SU-DHL-6 (cell line): ENCODE measurements at regions not wholly inside any gene's neighbourhood (a gene's known extent, or its start where the extent isn't known, plus 50 kb on each side); places are given as distances from the start of the nearest gene placed in this dataset.

ENCODE experiments used
- H2AFZ ChIP-seq: fragments of 200-600 bp; sonication (generic); 2 replicates; pipeline ENCODE4 v1.6.1; 2014; ENCODE audit warnings: low read depth, mild to moderate bottlenecking, moderate library complexity, mixed read lengths, antibody characterized with exemption, low read length; ENCODE audit not compliant: severe bottlenecking
- H3F3A ChIP-seq: fragments of 200-600 bp; shearing (Covaris generic); 2 replicates; pipeline ENCODE4 v1.6.0; 2016; ENCODE audit warnings: antibody characterized with exemption, mild to moderate bottlenecking; ENCODE audit not compliant: insufficient read depth
- H3K27ac ChIP-seq: fragments of 200-600 bp; sonication (generic); 2 replicates; pipeline ENCODE4 v1.5.1; 2016; ENCODE audit warnings: low read depth, mild to moderate bottlenecking, low read length, moderate library complexity, mixed read lengths
- H3K27me3 ChIP-seq: fragments of 200-600 bp; sonication (generic), shearing (Covaris generic); 2 replicates; pipeline ENCODE4 v1.6.0; 2014; ENCODE audit warnings: mild to moderate bottlenecking, low read length
- H3K36me3 ChIP-seq: fragments of 200-600 bp; sonication (generic); 2 replicates; pipeline ENCODE4 v1.6.1; 2014; ENCODE audit warnings: mild to moderate bottlenecking, low read length, mixed read lengths
- H3K4me2 ChIP-seq: fragments of 300-600, 200-600 bp; shearing (Covaris generic), sonication (generic); 2 replicates; pipeline ENCODE4 v1.6.0; 2014; ENCODE audit warnings: low read length, low read depth, mild to moderate bottlenecking; ENCODE audit not compliant: poor library complexity, severe bottlenecking
- H3K4me3 ChIP-seq: fragments of 200-600 bp; sonication (generic); 2 replicates; pipeline ENCODE4 v1.5.1; 2014; ENCODE audit warnings: antibody characterized with exemption, low read length, mild to moderate bottlenecking, mixed read lengths; ENCODE audit not compliant: insufficient read depth, poor library complexity, severe bottlenecking
- H3K79me2 ChIP-seq: fragments of 200-600 bp; sonication (generic); 2 replicates; pipeline ENCODE4 v1.6.1; 2014; ENCODE audit warnings: mild to moderate bottlenecking, low read length, moderate library complexity; ENCODE audit not compliant: insufficient read depth
- H3K9ac ChIP-seq: fragments of 200-600 bp; sonication (generic); 2 replicates; pipeline ENCODE4 v1.7.0; 2014; ENCODE audit warnings: mild to moderate bottlenecking, low read length
- H3K9me2 ChIP-seq: fragments of 200-600 bp; sonication (generic); replicated peaks from 2 replicates; pipeline ENCODE4 v1.6.1; 2014; ENCODE audit warnings: low read length; ENCODE audit not compliant: insufficient read depth
- H3K9me3 ChIP-seq: fragments of 200-600 bp; sonication (generic); 2 replicates; pipeline ENCODE4 v1.6.1; 2014; ENCODE audit warnings: low read length, mixed read lengths; ENCODE audit not compliant: insufficient read depth
- H4K20me1 ChIP-seq: fragments of 200-600 bp; sonication (generic); 2 replicates; pipeline ENCODE4 v1.6.1; 2014; ENCODE audit warnings: low read depth, mild to moderate bottlenecking, antibody characterized with exemption, low read length, moderate library complexity, mixed read lengths
- EZH2phosphoT487 ChIP-seq: fragments of 200-600 bp; sonication (generic), shearing (Covaris generic); conservative IDR thresholded peaks from 2 replicates; pipeline ENCODE4 v1.6.1; 2018; ENCODE audit warnings: mild to moderate bottlenecking, antibody characterized with exemption, low read length, moderate library complexity, mixed read lengths
- TF ChIP-seq, protein P1 (sequence below): fragments of 200-600 bp; sonication (generic); IDR thresholded peaks from one replicate; pipeline ENCODE4 v1.5.1; 2017; ENCODE audit warnings: antibody characterized with exemption, mild to moderate bottlenecking, low read length, moderate library complexity; ENCODE audit not compliant: insufficient read depth, poor library complexity, severe bottlenecking

GRCh38 chr5:174425964-174426290 is 298.5 kb upstream of the MSX2 start:
- no peaks in the 10 kb centered on the region for H3F3A ChIP-seq
- no peak for TF ChIP-seq EZH2phosphoT487
- TF ChIP-seq, protein P1, sequence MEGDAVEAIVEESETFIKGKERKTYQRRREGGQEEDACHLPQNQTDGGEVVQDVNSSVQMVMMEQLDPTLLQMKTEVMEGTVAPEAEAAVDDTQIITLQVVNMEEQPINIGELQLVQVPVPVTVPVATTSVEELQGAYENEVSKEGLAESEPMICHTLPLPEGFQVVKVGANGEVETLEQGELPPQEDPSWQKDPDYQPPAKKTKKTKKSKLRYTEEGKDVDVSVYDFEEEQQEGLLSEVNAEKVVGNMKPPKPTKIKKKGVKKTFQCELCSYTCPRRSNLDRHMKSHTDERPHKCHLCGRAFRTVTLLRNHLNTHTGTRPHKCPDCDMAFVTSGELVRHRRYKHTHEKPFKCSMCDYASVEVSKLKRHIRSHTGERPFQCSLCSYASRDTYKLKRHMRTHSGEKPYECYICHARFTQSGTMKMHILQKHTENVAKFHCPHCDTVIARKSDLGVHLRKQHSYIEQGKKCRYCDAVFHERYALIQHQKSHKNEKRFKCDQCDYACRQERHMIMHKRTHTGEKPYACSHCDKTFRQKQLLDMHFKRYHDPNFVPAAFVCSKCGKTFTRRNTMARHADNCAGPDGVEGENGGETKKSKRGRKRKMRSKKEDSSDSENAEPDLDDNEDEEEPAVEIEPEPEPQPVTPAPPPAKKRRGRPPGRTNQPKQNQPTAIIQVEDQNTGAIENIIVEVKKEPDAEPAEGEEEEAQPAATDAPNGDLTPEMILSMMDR, result no peak
- H3K27me3 ChIP-seq, result no peaks in the 10 kb centered on the region
- no peak overlapping the region for H2AFZ ChIP-seq
- H3K9ac ChIP-seq, result no peak overlapping the region
- H4K20me1 ChIP-seq, result no peaks in the 10 kb centered on the region
- no peaks in the 10 kb centered on the region for H3K9me2 ChIP-seq
- no peak overlapping the region for H3K27ac ChIP-seq
- no peaks in the 10 kb centered on the region for H3K79me2 ChIP-seq
- H3K9me3 ChIP-seq, result no peaks in the 10 kb centered on the region
- no peaks in the 10 kb centered on the region for H3K36me3 ChIP-seq
- H3K4me3 ChIP-seq, result no peak overlapping the region
- H3K4me2 ChIP-seq, result no peak overlapping the region

- Histone ChIP-seq H3K79me2 (no peaks in the 10 kb centered on the region), H3K9me3 (no peaks in the 10 kb centered on the region), H3K27me3 (no peaks in the 10 kb centered on the region), H3K36me3 (no peaks in the 10 kb centered on the region), H3K4me3 (no peak overlapping the region), H3K27ac (no peak overlapping the region), H4K20me1 (no peaks in the 10 kb centered on the region), H3F3A (no peaks in the 10 kb centered on the region), H3K4me2 (no peak overlapping the region), H3K9me2 (no peaks in the 10 kb centered on the region), H2AFZ (no peak overlapping the region), H3K9ac (no peak overlapping the region)
- TF ChIP-seq EZH2phosphoT487, result no peak
- TF ChIP-seq, protein P1, result no peak
Observed at GRCh38 chr5:174426388-174426787, 298.0 kb upstream of the MSX2 start.

GRCh38 chr5:174426851-174427250 is 297.5 kb upstream of the MSX2 start:
- Histone ChIP-seq H3K9ac (no peak overlapping the region), H3K9me3 (no peaks in the 10 kb centered on the region), H3K4me3 (no peak overlapping the region), H3K9me2 (no peaks in the 10 kb centered on the region), H3K27me3 (no peaks in the 10 kb centered on the region), H3K27ac (no peak overlapping the region), H3K4me2 (no peak overlapping the region), H2AFZ (no peak overlapping the region), H3F3A (no peaks in the 10 kb centered on the region), H3K36me3 (no peaks in the 10 kb centered on the region), H4K20me1 (no peaks in the 10 kb centered on the region), H3K79me2 (no peaks in the 10 kb centered on the region)
- TF ChIP-seq EZH2phosphoT487, result no peak
- TF ChIP-seq, protein P1, result no peak

- Histone ChIP-seq H3K9me2 (no peaks in the 10 kb centered on the region), H3K4me3 (no peak overlapping the region), H3K27me3 (no peaks in the 10 kb centered on the region), H4K20me1 (no peaks in the 10 kb centered on the region), H3K9ac (no peak overlapping the region), H3F3A (no peaks in the 10 kb centered on the region), H3K79me2 (no peaks in the 10 kb centered on the region), H3K36me3 (no peaks in the 10 kb centered on the region), H3K4me2 (no peak overlapping the region), H3K9me3 (no peaks in the 10 kb centered on the region), H3K27ac (no peak overlapping the region), H2AFZ (no peak overlapping the region)
- TF ChIP-seq EZH2phosphoT487, result no peak
- TF ChIP-seq, protein P1, result no peak
Observed at GRCh38 chr5:174427304-174427703, 297.1 kb upstream of the MSX2 start.
